ENCODE measurements at regions not wholly inside any gene's neighbourhood (a gene's known extent, or its start where the extent isn't known, plus 50 kb on each side); places are given as distances from the start of the nearest gene placed in this dataset.

- 3 to 4% (median 4%) methylated on average over 14 of the region's 14 CpGs for WGBS, 3 donors
Measured at GRCh38 chr16:54655121-54655590, 275.5 kb upstream of the IRX5 start.

GRCh38 chr16:54654429-54654828 lies 276.2 kb upstream of the IRX5 start:
- DNase-seq, result no peak
- Histone ChIP-seq H3K9me3 (no peaks in the 10 kb centered on the region), H3K27ac (no peak overlapping the region), H3K4me1 (ENCODE audit: insufficient read depth) (peaks cover 7% of the 10 kb centered on the region), H3K27me3 (no peaks in the 10 kb centered on the region), H3K36me3 (no peaks in the 10 kb centered on the region), H3K4me3 (no peak overlapping the region)
- intact Hi-C loops (cut with DNase I), result no loop called here
- TF ChIP-seq EP300 (IDR thresholded peaks at IDR 0.05) (no peak), POLR2A (IDR thresholded peaks at IDR 0.05) (no peak)
- 47 to 53% (median 50%) methylated on average over 12 of the region's 12 CpGs for WGBS, 3 donors

More at GRCh38 chr16:54655121-54655590, 275.5 kb upstream of the IRX5 start:
- no peak overlapping the region for H3K27ac ChIP-seq
- no peaks in the 10 kb centered on the region for H3K27me3 ChIP-seq
- no peak overlapping the region for H3K4me3 ChIP-seq
- TF ChIP-seq POLR2A (IDR thresholded peaks at IDR 0.05), result no peak
- intact Hi-C loops (cut with DNase I), result no loop called here
- H3K9me3 ChIP-seq, result no peaks in the 10 kb centered on the region
- peaks cover 7% of the 10 kb centered on the region for H3K4me1 ChIP-seq (ENCODE audit: insufficient read depth)
- no peaks in the 10 kb centered on the region for H3K36me3 ChIP-seq
- peak; percentile 19 to 55 (median 38) for DNase-seq

DNA sequence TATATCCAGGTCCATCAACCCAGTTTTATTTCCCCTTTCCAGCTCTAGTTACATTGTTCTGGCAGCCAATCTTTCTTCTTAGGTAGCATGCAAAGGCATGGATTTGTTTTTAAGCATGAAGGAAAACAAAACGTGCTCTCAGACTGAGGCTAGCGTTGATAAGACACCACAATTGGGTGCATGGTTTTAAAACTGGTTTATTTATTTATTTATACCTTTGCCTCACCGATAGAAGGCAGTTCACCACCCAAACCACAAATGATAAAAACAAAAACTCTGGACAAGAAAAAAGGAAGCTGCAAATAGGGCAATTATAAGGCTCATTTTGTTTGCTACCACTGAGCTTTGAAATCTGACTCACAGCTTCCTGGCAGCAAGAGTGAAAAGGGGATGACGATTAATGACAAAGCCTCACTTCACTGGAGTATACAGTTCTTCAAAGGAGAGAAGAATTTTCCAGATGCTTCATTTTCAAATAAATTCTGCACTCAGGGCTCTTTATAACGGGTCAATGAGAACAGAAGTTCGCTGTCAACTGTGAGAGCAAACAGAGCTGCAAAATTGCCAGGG lies 278.4 kb upstream of the IRX5 start:
- Histone ChIP-seq H3K36me3 (no peaks in the 10 kb centered on the region), H3K4me1 (ENCODE audit: insufficient read depth) (peaks cover 7% of the 10 kb centered on the region), H3K27ac (no peak overlapping the region), H3K27me3 (no peaks in the 10 kb centered on the region), H3K9me3 (no peaks in the 10 kb centered on the region), H3K4me3 (no peak overlapping the region)
- intact Hi-C loops (cut with DNase I), result no loop called here
- no peak for DNase-seq
- TF ChIP-seq CTCF (IDR thresholded peaks at IDR 0.05) (no peak), EP300 (IDR thresholded peaks at IDR 0.05) (no peak), POLR2A (IDR thresholded peaks at IDR 0.05) (no peak)
- WGBS, 3 donors, result 44 to 67% (median 49%) methylated on average over 6 of the region's 6 CpGs

DNA sequence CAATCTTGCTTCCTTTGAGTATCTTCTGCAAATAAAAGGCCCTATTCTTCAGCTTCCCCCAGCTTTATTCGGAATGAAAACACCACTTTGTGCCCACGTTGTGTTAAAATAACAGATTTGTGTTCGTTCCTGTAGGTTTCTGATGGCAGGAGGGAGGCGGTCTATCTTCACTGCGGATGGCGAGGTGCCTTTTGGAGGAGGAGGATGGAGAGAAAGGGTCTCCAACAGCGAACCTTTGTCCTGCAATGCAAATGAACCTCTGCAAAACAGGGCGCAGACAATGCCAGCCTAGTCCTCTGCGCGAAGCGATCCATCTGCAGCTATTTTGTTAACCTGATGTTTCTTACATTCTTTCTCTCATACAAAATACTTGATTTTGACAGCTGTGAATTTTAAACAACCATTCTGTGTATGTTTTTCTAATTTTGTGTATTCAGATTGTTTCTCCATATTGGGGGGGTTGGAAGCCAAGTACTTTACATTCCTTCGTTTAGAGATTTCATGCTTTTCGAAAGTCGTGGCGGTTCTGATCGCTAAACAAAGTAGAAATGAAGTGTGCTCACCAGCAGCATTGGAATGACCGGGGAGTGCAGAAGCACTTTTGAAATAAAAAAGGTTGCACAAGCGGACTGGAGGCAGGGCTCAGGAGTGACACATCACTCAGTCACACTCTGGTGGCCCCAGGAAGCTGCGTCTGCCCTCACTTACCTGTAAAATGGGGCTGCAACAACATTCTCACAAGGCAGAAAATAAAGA lies 279.0 kb upstream of the IRX5 start:
- WGBS, 3 donors, result 40 to 65% (median 44%) methylated on average over 19 of the region's 19 CpGs
- Histone ChIP-seq H3K4me3 (no peak overlapping the region), H3K36me3 (no peaks in the 10 kb centered on the region), H3K4me1 (ENCODE audit: insufficient read depth) (peaks cover 7% of the 10 kb centered on the region), H3K27me3 (no peaks in the 10 kb centered on the region), H3K9me3 (no peaks in the 10 kb centered on the region), H3K27ac (no peak overlapping the region)
- intact Hi-C loops (cut with DNase I), result no loop called here
- no peak for DNase-seq
- no peak for TF ChIP-seq EP300 (IDR thresholded peaks at IDR 0.05)
- TF ChIP-seq POLR2A (IDR thresholded peaks at IDR 0.05), result no peak
- TF ChIP-seq CTCF (IDR thresholded peaks at IDR 0.05), result no peak

GRCh38 chr16:54649876-54650275 lies 280.8 kb upstream of the IRX5 start:
- no peaks in the 10 kb centered on the region for H3K9me3 ChIP-seq
- no peak for DNase-seq
- intact Hi-C loops (cut with DNase I), result no loop called here
- no peak overlapping the region for H3K4me3 ChIP-seq
- H3K36me3 ChIP-seq, result no peaks in the 10 kb centered on the region
- WGBS, 3 donors, result 38 to 58% (median 56%) methylated on average over 6 of the region's 6 CpGs
- no peak overlapping the region for H3K27ac ChIP-seq
- TF ChIP-seq CTCF (IDR thresholded peaks at IDR 0.05) (no peak), POLR2A (IDR thresholded peaks at IDR 0.05) (no peak), EP300 (IDR thresholded peaks at IDR 0.05) (no peak)
- peaks cover 2% of the 10 kb centered on the region for H3K4me1 ChIP-seq (ENCODE audit: insufficient read depth)
- H3K27me3 ChIP-seq, result no peaks in the 10 kb centered on the region

All from ovary (tissue), 7 donors.